ENCODE measurements at regions not wholly inside any gene's neighbourhood (a gene's known extent, or its start where the extent isn't known, plus 50 kb on each side); places are given as distances from the start of the nearest gene placed in this dataset.

GRCh38 chr4:58953575-58953974 is 1843.4 kb upstream of the IGFBP7 start:
- no peak for TF ChIP-seq CTCF (IDR thresholded peaks at IDR 0.05)
- TF ChIP-seq POLR2A (IDR thresholded peaks at IDR 0.05) = no peak
- no peak for TF ChIP-seq EP300 (IDR thresholded peaks at IDR 0.05)
